Karpas-422 (cell line): ENCODE measurements at regions not wholly inside any gene's neighbourhood (a gene's known extent, or its start where the extent isn't known, plus 50 kb on each side); places are given as distances from the start of the nearest gene placed in this dataset.

Experiments used
- DNase-seq: peaks from one replicate; pipeline ENCODE4 v3.0.0-alpha.2; 2015
- H2AFZ ChIP-seq: fragments of 200-600 bp; sonication (generic); 2 replicates; pipeline ENCODE4 v1.6.1; 2014; ENCODE audit warnings: antibody characterized with exemption, low read length, mixed read lengths
- H3K27ac ChIP-seq: fragments of 200-600 bp; sonication (generic); 2 replicates; pipeline ENCODE4 v1.5.1; 2014; ENCODE audit warnings: mild to moderate bottlenecking, low read length, moderate library complexity
- H3K27me3 ChIP-seq: fragments of 200-600 bp; sonication (generic); 2 replicates; pipeline ENCODE4 v1.6.1; 2014; ENCODE audit warnings: low read length, mixed read lengths
- H3K36me3 ChIP-seq: fragments of 200-600 bp; sonication (generic); 2 replicates; pipeline ENCODE4 v1.6.1; 2014; ENCODE audit warnings: low read length, mixed read lengths; ENCODE audit not compliant: insufficient read depth
- H3K4me1 ChIP-seq: fragments of 200-600 bp; sonication (generic); 2 replicates; pipeline ENCODE4 v1.6.1; 2014; ENCODE audit warnings: mild to moderate bottlenecking, low read length, mixed read lengths
- H3K4me2 ChIP-seq: fragments of 200-600 bp; sonication (generic); 2 replicates; pipeline ENCODE4 v1.6.1; 2014; ENCODE audit warnings: low read length, low read depth, mild to moderate bottlenecking; ENCODE audit not compliant: poor library complexity, severe bottlenecking
- H3K4me3 ChIP-seq: fragments of 200-600 bp; sonication (generic); 2 replicates; pipeline ENCODE4 v1.5.1; 2014; ENCODE audit warnings: mild to moderate bottlenecking, antibody characterized with exemption, low read length, mixed read lengths
- H3K79me2 ChIP-seq: fragments of 200-600 bp; sonication (generic); 2 replicates; pipeline ENCODE4 v1.6.1; 2014; ENCODE audit warnings: mild to moderate bottlenecking, low read length, mixed read lengths
- H3K9ac ChIP-seq: fragments of 200-600 bp; sonication (generic); 2 replicates; pipeline ENCODE4 v1.6.0; 2014; ENCODE audit warnings: low read length
- H3K9me2 ChIP-seq: fragments of 200-600 bp; sonication (generic), shearing (Covaris generic); replicated peaks from 2 replicates; pipeline ENCODE4 v1.6.0; 2014; ENCODE audit warnings: mild to moderate bottlenecking, low read length, moderate library complexity; ENCODE audit not compliant: insufficient read depth
- H3K9me3 ChIP-seq: fragments of 300-700, 200-600 bp; sonication (generic); 2 replicates; pipeline ENCODE4 v1.6.1; 2014; ENCODE audit warnings: low read length, mixed read lengths
- H4K20me1 ChIP-seq: fragments of 200-600 bp; sonication (generic); 2 replicates; pipeline ENCODE4 v1.6.1; 2014; ENCODE audit warnings: mild to moderate bottlenecking, antibody characterized with exemption, low read length, low read depth; ENCODE audit not compliant: insufficient read depth

DNA sequence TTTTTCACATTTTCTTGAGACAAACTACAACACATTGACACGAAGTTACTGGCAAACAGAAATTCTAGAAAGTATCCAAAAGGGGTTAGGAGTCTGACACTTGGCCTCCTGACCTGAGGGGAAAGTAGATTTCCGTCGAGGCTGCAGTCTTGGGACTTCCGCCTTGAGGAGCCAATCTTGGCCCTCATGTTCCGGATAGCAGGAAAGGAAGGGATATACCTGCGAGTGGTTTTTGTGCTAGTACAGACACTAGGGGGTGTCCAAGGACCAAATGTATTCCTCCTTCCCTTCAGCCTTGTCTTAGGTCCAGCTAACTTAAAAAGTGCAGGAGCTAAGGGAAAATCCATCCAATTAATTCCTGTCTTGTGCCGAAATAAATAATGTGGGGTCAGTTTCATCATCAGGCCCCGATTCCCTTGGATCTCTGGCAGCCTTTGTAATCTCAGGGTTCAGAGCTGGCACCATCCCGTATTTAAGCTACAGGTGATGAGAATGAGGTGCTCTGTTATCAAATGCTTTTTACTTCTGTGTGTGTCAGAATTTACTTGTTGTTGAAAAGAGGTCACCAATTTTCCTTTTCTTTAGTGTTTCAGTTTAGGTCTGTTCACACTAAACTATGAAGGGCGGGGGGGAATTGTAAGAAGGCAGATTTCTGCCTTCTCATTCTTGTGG is 330.2 kb upstream of the FANCL start:
- no peak overlapping the region for H3K4me3 ChIP-seq
- H3K4me2 ChIP-seq, result no peak overlapping the region
- H2AFZ ChIP-seq, result no peak overlapping the region

GRCh38 chr2:58569475-58570185 is 328.5 kb upstream of the FANCL start:
- H3K4me3 ChIP-seq, result no peak overlapping the region
- H3K9me3 ChIP-seq, result no peaks in the 10 kb centered on the region
- no peak for DNase-seq
- H3K27me3 ChIP-seq, result no peaks in the 10 kb centered on the region
- H3K4me2 ChIP-seq, result no peak overlapping the region
- H3K36me3 ChIP-seq, result no peaks in the 10 kb centered on the region
- peaks cover 3% of the 10 kb centered on the region; the same call in 1 of the 2 replicates for H3K4me1 ChIP-seq
- H3K9ac ChIP-seq, result no peak overlapping the region
- no peaks in the 10 kb centered on the region for H3K9me2 ChIP-seq
- no peaks in the 10 kb centered on the region for H4K20me1 ChIP-seq
- no peak overlapping the region for H2AFZ ChIP-seq
- H3K79me2 ChIP-seq, result no peaks in the 10 kb centered on the region
- no peak overlapping the region for H3K27ac ChIP-seq

More for the DNA sequence above, 330.2 kb upstream of the FANCL start:
- no peaks in the 10 kb centered on the region for H3K27me3 ChIP-seq
- H3K9me2 ChIP-seq, result no peaks in the 10 kb centered on the region
- no peaks in the 10 kb centered on the region for H3K9me3 ChIP-seq
- no peaks in the 10 kb centered on the region for H3K36me3 ChIP-seq
- no peak overlapping the region for H3K9ac ChIP-seq
- peaks cover 3% of the 10 kb centered on the region; the same call in 1 of the 2 replicates for H3K4me1 ChIP-seq
- no peaks in the 10 kb centered on the region for H3K79me2 ChIP-seq
- no peaks in the 10 kb centered on the region for H4K20me1 ChIP-seq
- peak; percentile 74 for DNase-seq
- no peak overlapping the region for H3K27ac ChIP-seq

DNA sequence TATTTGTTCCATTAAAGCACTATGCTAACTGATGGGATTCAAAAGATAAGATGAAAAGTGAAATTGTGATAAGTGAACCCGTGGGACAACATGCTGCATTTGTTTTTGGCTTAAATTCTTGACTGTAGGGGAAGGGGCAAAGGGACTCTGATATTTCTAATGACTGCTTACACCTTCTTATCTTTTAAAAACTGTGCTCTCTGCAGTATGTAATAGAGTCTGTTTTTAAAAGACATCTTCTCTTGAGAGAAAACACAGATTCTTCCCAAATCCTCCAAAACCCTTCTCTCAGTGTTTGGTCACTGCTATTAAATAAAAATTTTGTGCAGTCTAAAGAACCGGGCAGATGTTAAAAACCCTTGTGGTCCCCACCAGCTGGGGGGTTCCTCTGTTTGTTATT is 327.8 kb upstream of the FANCL start:
- Histone ChIP-seq H3K9ac (no peak overlapping the region), H3K9me2 (no peaks in the 10 kb centered on the region), H2AFZ (no peak overlapping the region), H3K79me2 (no peaks in the 10 kb centered on the region), H3K36me3 (no peaks in the 10 kb centered on the region), H4K20me1 (no peaks in the 10 kb centered on the region), H3K4me2 (no peak overlapping the region), H3K9me3 (no peaks in the 10 kb centered on the region), H3K4me3 (no peak overlapping the region), H3K4me1 (peaks cover 3% of the 10 kb centered on the region; the same call in 1 of the 2 replicates), H3K27ac (no peak overlapping the region), H3K27me3 (no peaks in the 10 kb centered on the region)
- no peak for DNase-seq

DNA sequence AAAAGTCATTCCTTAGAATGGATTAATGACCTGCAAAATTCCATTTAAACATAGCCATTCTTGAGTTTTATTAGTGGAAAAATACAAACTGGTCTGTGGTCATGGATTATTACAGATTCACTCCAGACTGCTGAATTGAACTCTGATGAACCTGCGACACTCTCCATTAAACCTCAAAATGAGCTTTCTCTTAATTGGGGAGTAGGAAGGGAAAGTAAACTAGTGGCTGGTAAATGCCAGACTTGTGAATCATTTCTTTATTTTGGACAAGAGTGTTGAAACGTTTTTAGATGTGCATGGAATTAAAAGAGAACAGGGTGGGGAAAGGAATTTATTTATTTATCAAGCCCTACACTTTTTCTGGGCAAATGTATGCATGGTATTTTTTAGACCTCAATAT is 321.2 kb upstream of the FANCL start:
- no peak for DNase-seq
- H3K9me3 ChIP-seq, result no peaks in the 10 kb centered on the region
- no peaks in the 10 kb centered on the region for H3K4me1 ChIP-seq
- no peak overlapping the region for H2AFZ ChIP-seq
- no peaks in the 10 kb centered on the region for H3K27me3 ChIP-seq
- no peaks in the 10 kb centered on the region for H3K9me2 ChIP-seq
- H3K4me2 ChIP-seq, result no peak overlapping the region
- no peaks in the 10 kb centered on the region for H3K36me3 ChIP-seq
- no peak overlapping the region for H3K9ac ChIP-seq
- no peaks in the 10 kb centered on the region for H4K20me1 ChIP-seq
- H3K79me2 ChIP-seq, result no peaks in the 10 kb centered on the region
- H3K4me3 ChIP-seq, result no peak overlapping the region
- no peak overlapping the region for H3K27ac ChIP-seq

GRCh38 chr2:58560531-58560930 is 319.4 kb upstream of the FANCL start:
- DNase-seq, result no peak
- Histone ChIP-seq H3K4me1 (no peaks in the 10 kb centered on the region), H3K9ac (no peak overlapping the region), H2AFZ (no peak overlapping the region), H3K4me2 (no peak overlapping the region), H3K4me3 (no peak overlapping the region), H3K79me2 (no peaks in the 10 kb centered on the region), H3K27me3 (no peaks in the 10 kb centered on the region), H3K9me3 (no peaks in the 10 kb centered on the region), H3K36me3 (no peaks in the 10 kb centered on the region), H3K9me2 (no peaks in the 10 kb centered on the region), H3K27ac (no peak overlapping the region), H4K20me1 (no peaks in the 10 kb centered on the region)

- no peak overlapping the region for H3K9ac ChIP-seq
- no peak overlapping the region for H3K27ac ChIP-seq
Measured at GRCh38 chr2:58558881-58559280, 317.8 kb upstream of the FANCL start.

GRCh38 chr2:58557176-58557575 is 316.1 kb upstream of the FANCL start:
- no peaks in the 10 kb centered on the region for H3K4me1 ChIP-seq
- H3K79me2 ChIP-seq, result no peaks in the 10 kb centered on the region
- no peaks in the 10 kb centered on the region for H3K9me3 ChIP-seq
- H3K9ac ChIP-seq, result no peak overlapping the region
- H3K4me2 ChIP-seq, result no peak overlapping the region
- no peak overlapping the region for H2AFZ ChIP-seq
- no peaks in the 10 kb centered on the region for H3K36me3 ChIP-seq
- H3K27ac ChIP-seq, result no peak overlapping the region
- H3K27me3 ChIP-seq, result no peaks in the 10 kb centered on the region
- no peak overlapping the region for H3K4me3 ChIP-seq
- DNase-seq, result no peak
- H4K20me1 ChIP-seq, result no peaks in the 10 kb centered on the region
- H3K9me2 ChIP-seq, result no peaks in the 10 kb centered on the region

More at GRCh38 chr2:58558881-58559280, 317.8 kb upstream of the FANCL start:
- no peaks in the 10 kb centered on the region for H3K27me3 ChIP-seq
- H3K4me2 ChIP-seq, result no peak overlapping the region
- no peak overlapping the region for H2AFZ ChIP-seq
- H3K9me2 ChIP-seq, result no peaks in the 10 kb centered on the region
- no peaks in the 10 kb centered on the region for H3K4me1 ChIP-seq
- no peak overlapping the region for H3K4me3 ChIP-seq
- H3K79me2 ChIP-seq, result no peaks in the 10 kb centered on the region
- no peak for DNase-seq
- H3K36me3 ChIP-seq, result no peaks in the 10 kb centered on the region
- no peaks in the 10 kb centered on the region for H3K9me3 ChIP-seq
- no peaks in the 10 kb centered on the region for H4K20me1 ChIP-seq

GRCh38 chr2:58553937-58554336 is 312.8 kb upstream of the FANCL start:
- H3K9me2 ChIP-seq, result no peaks in the 10 kb centered on the region
- H3K4me1 ChIP-seq, result no peaks in the 10 kb centered on the region
- H4K20me1 ChIP-seq, result no peaks in the 10 kb centered on the region
- H3K27me3 ChIP-seq, result no peaks in the 10 kb centered on the region
- no peak overlapping the region for H3K4me2 ChIP-seq
- no peak overlapping the region for H3K9ac ChIP-seq
- no peaks in the 10 kb centered on the region for H3K79me2 ChIP-seq
- peak; percentile 52 for DNase-seq
- no peak overlapping the region for H2AFZ ChIP-seq
- H3K27ac ChIP-seq, result no peak overlapping the region
- no peaks in the 10 kb centered on the region for H3K9me3 ChIP-seq
- H3K4me3 ChIP-seq, result no peak overlapping the region
- H3K36me3 ChIP-seq, result no peaks in the 10 kb centered on the region
